ENCODE measurements at regions not wholly inside any gene's neighbourhood (a gene's known extent, or its start where the extent isn't known, plus 50 kb on each side); places are given as distances from the start of the nearest gene placed in this dataset.

DNA sequence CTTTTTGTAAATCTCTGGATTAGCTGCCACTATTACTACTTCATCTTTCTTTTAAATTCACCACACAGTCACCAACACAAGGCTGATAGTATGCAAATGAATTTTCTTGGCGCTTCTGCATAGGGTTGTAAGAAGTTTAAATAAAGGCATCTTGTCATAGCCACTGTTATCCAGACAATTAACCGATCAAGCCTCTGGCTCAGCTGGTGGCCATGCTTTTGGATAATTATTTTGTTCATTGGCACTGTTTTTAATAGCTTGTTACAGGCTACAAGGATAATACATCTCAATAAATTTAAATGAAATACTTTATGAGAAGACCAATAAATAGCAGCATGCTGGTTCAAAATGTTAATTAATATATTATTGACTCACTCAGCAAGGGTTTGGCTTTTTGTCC lies 1261.0 kb downstream of the FAM181B start:
- Mint-ChIP-seq H3K27ac (no peak overlapping the region), H3K36me3 (no peaks in the 10 kb centered on the region), H3K4me3 (no peak overlapping the region), H3K4me1 (no peaks in the 10 kb centered on the region), H3K9me3 (ENCODE audit: low read depth) (peaks cover 6% of the 10 kb centered on the region), H3K27me3 (no peaks in the 10 kb centered on the region)
- CTCF ChIA-PET = no interaction called here
- DNase-seq = no peak
- ATAC-seq = no peak

DNA sequence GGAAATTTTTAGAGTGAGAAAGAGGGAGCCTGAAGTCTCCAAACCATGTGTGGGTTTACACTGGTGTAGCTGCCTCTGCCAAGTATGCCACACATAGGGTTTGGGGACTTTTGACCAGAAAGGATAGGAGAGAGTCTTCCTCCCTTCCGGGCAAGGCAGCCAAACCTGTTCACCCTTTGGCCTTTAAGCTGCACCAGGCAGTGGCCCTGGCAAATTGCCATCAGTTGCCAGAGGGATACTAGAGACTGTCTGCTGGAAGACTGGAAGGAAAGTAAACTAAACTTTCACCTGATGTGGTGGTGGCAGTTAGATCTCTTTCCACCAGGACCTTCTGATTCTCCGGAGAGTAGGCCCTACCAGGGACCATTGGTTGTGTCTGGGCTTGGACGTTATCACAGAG lies 1263.2 kb downstream of the FAM181B start:
- no peak for ATAC-seq
- Mint-ChIP-seq H3K36me3 (no peaks in the 10 kb centered on the region), H3K4me3 (no peak overlapping the region), H3K27me3 (no peaks in the 10 kb centered on the region), H3K27ac (no peak overlapping the region), H3K9me3 (ENCODE audit: low read depth) (peaks cover 6% of the 10 kb centered on the region), H3K4me1 (no peaks in the 10 kb centered on the region)
- CTCF ChIA-PET = no interaction called here
- DNase-seq = no peak

DNA sequence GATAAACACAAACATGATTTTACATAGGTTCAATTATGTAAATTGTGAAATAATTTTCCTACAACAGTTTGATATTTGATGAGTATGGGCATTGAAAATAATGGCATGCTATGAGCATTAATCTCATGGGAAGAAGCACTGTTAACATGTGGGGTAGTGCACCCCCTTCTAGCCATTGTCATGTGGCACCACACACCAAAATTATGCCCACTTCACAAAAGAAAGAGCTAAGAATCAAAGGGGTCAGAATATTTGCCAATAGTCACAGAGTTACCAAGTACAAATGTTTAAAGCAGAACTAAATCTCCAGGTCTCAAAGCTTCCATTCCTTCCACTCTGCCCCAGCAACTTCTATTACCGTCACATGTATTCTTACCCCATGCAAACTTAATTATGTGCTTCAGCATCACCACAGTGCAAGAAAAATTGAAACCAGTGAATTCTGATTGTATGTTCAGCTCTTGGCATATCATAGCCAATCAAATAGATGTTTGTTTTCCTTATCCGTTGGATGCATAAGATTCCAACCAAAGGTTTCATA lies 1273.8 kb downstream of the FAM181B start:
- Mint-ChIP-seq H3K36me3 (no peaks in the 10 kb centered on the region), H3K4me1 (no peaks in the 10 kb centered on the region), H3K4me3 (no peak overlapping the region), H3K27ac (no peak overlapping the region), H3K9me3 (ENCODE audit: low read depth) (peaks cover 5% of the 10 kb centered on the region), H3K27me3 (no peaks in the 10 kb centered on the region)
- ATAC-seq (no peak), DNase-seq (no peak)
- CTCF ChIA-PET = no interaction called here

DNA sequence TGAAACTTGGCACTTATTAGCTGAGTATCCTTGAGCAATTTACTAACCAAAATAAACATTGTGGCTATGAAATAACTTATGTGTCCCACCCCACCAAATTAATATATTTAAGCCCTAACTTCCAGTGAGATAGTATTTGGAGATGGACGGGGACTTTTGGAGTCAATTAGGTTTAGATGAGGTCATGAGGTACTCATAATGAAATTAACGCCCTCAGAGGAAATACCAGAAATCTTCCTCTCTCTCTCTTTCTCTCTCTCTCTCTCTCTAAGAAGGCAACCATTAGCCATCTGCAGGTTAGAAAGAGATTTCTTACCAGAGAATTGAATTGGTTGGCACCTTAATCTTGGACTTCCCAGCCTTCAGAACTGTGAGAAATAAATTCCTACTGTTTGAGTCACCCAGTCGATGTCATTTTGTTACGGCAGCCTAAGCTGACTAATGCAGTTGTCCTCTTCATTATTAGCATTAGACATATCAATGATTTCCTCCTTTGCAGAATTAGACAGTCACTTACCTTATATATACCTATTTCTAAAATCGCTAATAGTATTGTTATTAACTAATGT lies 1284.0 kb downstream of the FAM181B start:
- Mint-ChIP-seq H3K4me3 (no peak overlapping the region), H3K27ac (no peak overlapping the region), H3K9me3 (ENCODE audit: low read depth) (peaks cover 12% of the 10 kb centered on the region), H3K4me1 (no peaks in the 10 kb centered on the region), H3K27me3 (no peaks in the 10 kb centered on the region), H3K36me3 (no peaks in the 10 kb centered on the region)
- DNase-seq (no peak), ATAC-seq (no peak)
- CTCF ChIA-PET = no interaction called here

DNA sequence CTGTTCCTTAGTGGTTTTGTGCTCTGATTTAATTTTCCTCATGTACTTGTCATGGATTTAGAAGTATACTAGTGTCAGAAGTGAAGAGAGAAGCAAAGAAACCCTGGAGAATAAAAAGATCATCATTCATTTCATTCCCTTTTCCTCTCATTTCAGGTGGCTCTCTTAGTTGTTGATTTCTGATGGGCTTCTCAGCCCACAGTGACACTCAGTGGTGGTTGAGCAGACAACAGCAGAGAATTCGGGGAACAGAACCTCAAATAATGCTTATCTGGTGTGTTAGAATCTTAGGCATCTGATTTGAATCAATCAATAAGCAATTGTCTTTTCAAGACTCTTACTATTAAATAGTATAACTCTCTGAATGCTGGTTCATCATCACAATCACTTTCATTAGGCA lies 1289.4 kb downstream of the FAM181B start:
- no peaks in the 10 kb centered on the region for H3K36me3 Mint-ChIP-seq
- H3K4me3 Mint-ChIP-seq = no peak overlapping the region
- no peak overlapping the region for H3K27ac Mint-ChIP-seq
- ATAC-seq = no peak
- CTCF ChIA-PET = no interaction called here
- no peak for DNase-seq
- H3K27me3 Mint-ChIP-seq = no peaks in the 10 kb centered on the region
- H3K9me3 Mint-ChIP-seq (ENCODE audit: low read depth) = peaks cover 4% of the 10 kb centered on the region
- no peaks in the 10 kb centered on the region for H3K4me1 Mint-ChIP-seq

DNA sequence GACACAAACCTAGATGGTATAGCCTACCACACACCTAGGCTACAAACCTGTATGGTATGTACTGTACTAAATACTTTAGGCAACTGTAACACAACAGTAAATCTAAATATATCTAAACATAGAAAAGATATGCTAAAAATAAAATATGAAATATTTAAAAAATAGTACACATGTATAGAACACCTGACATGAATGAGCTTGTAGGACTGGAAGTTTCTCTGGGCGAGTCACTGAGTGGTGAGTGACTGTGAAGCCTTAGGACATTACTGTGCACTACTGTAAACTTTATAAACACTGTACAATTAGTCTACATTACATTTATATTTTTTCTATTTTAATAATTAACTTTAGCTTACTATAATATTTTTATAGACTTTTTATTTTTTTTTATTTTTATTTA lies 1301.3 kb downstream of the FAM181B start:
- Mint-ChIP-seq H3K9me3 (ENCODE audit: low read depth) (peaks cover 7% of the 10 kb centered on the region), H3K27me3 (no peaks in the 10 kb centered on the region), H3K36me3 (no peaks in the 10 kb centered on the region), H3K27ac (no peak overlapping the region), H3K4me1 (no peaks in the 10 kb centered on the region), H3K4me3 (no peak overlapping the region)
- ATAC-seq (no peak), DNase-seq (no peak)
- CTCF ChIA-PET = no interaction called here

DNA sequence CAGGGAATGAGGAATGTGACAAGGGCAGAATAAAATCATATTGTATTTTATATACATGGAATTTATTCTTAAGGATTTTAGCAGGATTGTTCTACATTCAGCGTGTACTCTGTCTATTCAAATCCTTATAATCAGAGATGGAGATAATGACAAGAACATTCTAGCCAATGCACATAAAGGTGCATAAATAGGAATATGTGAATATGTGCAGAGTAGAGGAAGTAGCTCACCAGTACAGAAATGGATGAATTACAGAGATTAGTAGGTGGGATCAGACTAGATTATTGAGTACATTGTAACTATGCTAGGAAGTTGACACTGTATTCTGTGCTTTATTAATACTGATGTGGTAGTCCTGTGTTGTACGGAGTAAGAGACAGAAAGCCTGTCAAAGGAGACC lies 1308.8 kb downstream of the FAM181B start:
- Mint-ChIP-seq H3K9me3 (ENCODE audit: low read depth) (peaks cover 5% of the 10 kb centered on the region), H3K36me3 (no peaks in the 10 kb centered on the region), H3K4me3 (no peak overlapping the region), H3K27me3 (no peaks in the 10 kb centered on the region), H3K4me1 (no peaks in the 10 kb centered on the region), H3K27ac (no peak overlapping the region)
- DNase-seq (no peak), ATAC-seq (no peak)
- CTCF ChIA-PET = no interaction called here

DNA sequence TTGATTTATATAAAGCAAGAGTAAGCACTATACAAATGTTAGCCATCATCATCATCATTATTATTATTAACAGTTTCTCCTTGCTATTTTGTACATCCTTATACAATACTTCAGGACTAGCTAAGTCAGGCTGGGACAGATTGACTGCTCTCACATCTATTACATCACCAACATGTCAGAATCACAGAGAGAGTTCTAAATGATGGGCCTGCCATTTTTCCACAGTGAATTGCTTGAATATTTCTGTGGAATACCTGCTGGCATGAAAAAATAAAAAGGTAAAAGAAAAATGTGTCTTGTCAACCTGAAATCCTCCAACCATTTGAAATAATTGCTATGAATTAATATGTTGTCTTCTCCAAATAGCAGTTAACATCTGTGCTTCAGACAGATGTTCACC lies 1311.3 kb downstream of the FAM181B start:
- CTCF ChIA-PET = no interaction called here
- DNase-seq (no peak), ATAC-seq (no peak)
- Mint-ChIP-seq H3K36me3 (no peaks in the 10 kb centered on the region), H3K4me1 (no peaks in the 10 kb centered on the region), H3K9me3 (ENCODE audit: low read depth) (no peaks in the 10 kb centered on the region), H3K27ac (no peak overlapping the region), H3K4me3 (no peak overlapping the region), H3K27me3 (no peaks in the 10 kb centered on the region)

DNA sequence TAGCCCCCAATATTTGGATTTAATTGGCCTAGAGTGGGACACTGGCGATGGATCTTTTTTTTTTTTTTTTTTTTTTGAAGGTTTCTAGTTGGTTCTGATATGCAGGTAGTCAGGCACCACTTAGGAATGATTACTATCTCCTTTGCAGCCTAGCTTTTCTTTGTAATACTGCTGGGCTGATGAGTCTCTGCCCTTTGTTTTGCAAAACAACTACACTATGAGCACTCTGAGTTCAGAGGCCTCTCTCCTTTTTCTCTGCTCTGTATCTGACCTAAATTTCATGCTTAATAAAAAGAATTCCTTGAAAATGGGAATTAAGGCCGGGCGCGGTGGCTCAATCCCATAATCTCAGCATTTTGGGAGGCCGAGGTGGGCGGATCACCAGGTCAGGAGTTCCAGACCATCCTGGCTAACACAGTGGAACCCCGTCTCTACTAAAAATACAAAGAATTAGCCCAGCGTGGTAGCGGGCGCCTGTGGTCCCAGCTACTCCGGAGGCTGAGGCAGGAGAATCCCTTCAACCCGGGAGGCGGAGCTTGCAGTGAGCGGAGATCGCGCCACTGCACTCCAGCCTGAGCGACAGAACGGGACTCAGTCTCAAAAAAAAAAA lies 1312.3 kb downstream of the FAM181B start:
- ATAC-seq (no peak), DNase-seq (no peak)
- Mint-ChIP-seq H3K36me3 (no peaks in the 10 kb centered on the region), H3K27me3 (no peaks in the 10 kb centered on the region), H3K4me3 (no peak overlapping the region), H3K9me3 (ENCODE audit: low read depth) (no peaks in the 10 kb centered on the region), H3K27ac (no peak overlapping the region), H3K4me1 (no peaks in the 10 kb centered on the region)
- CTCF ChIA-PET = no interaction called here

DNA sequence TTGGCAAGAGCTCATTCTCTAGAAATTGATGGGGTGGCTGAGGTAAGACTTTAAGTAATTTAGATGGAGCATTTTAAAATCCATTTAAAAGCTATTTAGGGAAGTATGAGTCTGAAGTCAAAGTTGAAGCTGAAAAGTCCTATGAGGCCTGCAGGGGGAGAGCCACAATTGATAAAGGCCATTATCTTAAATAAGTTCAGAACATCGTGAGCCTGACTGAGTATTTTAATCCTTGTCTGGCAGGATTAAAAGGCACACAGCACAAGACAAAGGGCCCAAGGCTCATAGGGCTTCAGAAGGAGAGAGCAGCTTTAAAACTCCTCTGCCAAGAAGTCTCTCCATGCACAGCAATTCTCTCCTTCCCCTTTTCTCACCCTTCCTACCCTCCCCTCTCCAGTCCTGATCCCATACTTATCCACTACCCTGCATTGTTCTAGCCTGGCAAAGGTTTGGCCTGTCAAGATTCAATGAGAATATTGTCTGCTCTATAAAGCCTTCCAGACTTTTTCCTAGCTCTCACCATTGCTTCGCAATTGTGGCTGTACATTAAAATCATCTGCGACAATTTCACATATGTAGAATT lies 1312.9 kb downstream of the FAM181B start:
- ATAC-seq = no peak
- no peak overlapping the region for H3K27ac Mint-ChIP-seq
- no peaks in the 10 kb centered on the region for H3K9me3 Mint-ChIP-seq (ENCODE audit: low read depth)
- DNase-seq = no peak
- H3K4me1 Mint-ChIP-seq = no peaks in the 10 kb centered on the region
- CTCF ChIA-PET = no interaction called here
- no peaks in the 10 kb centered on the region for H3K36me3 Mint-ChIP-seq
- no peak overlapping the region for H3K4me3 Mint-ChIP-seq
- no peaks in the 10 kb centered on the region for H3K27me3 Mint-ChIP-seq

DNA sequence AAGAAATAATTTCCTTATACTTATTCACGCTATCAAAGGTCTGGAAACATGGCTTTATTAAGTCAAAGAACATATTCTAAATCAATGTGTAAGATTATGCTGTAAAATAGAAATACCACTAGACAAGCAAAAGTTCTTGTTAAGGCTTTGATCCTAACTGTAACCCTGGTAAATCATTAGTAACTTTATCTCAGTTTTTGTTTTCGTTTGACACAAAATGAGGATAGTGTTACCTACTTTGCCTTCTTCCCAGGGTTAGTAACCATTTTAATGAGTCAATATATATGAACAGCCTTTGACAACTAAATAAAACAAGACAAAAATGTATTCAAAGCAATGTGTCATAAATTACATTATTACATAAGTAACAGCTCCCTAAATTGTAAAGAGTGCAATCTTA lies 1336.3 kb downstream of the FAM181B start:
- Mint-ChIP-seq H3K4me1 (no peaks in the 10 kb centered on the region), H3K9me3 (ENCODE audit: low read depth) (peaks cover 4% of the 10 kb centered on the region), H3K27me3 (no peaks in the 10 kb centered on the region), H3K4me3 (no peak overlapping the region), H3K27ac (no peak overlapping the region), H3K36me3 (no peaks in the 10 kb centered on the region)
- no peak for ATAC-seq
- CTCF ChIA-PET = no interaction called here
- no peak for DNase-seq

DNA sequence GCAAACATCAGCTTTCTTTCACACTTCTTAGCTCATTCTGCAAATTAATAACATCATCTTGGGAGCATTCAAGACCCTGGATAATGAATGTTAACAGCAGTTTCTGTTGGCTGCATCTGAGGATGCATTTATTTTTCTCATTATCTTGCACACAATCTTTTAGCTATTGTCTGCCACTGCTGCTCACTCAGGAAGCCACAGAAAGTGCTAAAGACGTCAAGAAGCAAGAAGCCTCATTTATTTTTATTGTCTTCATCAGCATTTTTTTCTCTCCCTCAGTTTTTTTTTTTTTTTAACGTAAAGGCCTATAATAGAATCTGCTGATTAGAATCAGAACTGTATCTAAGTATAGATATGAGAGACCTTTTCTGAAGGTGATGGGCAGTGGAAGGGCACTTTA lies 1339.4 kb downstream of the FAM181B start:
- DNase-seq (no peak), ATAC-seq (no peak)
- Mint-ChIP-seq H3K4me1 (no peaks in the 10 kb centered on the region), H3K9me3 (ENCODE audit: low read depth) (peaks cover 4% of the 10 kb centered on the region), H3K27ac (no peak overlapping the region), H3K27me3 (no peaks in the 10 kb centered on the region), H3K4me3 (no peak overlapping the region), H3K36me3 (no peaks in the 10 kb centered on the region)
- CTCF ChIA-PET = no interaction called here

DNA sequence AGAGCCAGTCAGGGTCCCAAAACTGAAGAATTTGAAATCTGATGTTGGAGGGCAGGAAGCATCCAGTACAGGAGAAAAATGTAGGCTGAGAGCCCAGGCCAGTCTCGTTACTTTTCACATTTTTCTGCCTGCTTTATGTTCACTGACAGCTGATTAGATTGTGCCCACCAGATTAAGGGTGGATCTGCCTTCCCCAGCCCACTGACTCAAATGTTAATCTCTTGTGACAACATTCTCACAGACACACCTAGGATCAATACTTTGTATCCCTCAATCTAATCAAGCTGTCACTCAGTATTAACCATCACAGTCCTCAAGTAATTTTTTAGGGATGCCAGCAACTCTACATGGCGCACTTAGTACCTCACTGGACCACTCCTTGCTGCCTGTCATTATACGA lies 1345.3 kb downstream of the FAM181B start:
- Mint-ChIP-seq H3K4me1 (no peaks in the 10 kb centered on the region), H3K27me3 (no peaks in the 10 kb centered on the region), H3K27ac (no peak overlapping the region), H3K36me3 (no peaks in the 10 kb centered on the region), H3K4me3 (no peak overlapping the region), H3K9me3 (ENCODE audit: low read depth) (peaks cover 2% of the 10 kb centered on the region)
- DNase-seq (no peak), ATAC-seq (no peak)
- CTCF ChIA-PET = no interaction called here

DNA sequence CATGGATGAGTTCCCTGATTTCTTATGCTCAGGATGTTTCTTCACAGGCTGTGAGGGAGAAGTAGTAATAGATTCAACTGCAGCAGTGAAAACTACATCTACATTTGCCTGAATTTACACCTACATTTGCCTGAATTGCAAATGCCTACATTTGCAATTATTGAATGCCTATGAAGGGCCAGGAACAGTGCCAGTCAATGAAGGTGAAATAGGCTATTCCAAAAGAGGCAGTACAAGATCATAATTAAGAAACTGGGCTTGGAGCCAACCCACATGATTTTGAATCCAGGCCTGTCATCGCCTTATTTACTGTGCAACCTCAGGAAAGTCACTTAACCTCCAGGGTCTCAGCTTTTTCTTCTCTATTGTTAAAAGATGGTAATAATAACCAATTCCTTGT lies 1353.3 kb downstream of the FAM181B start:
- no peaks in the 10 kb centered on the region for H3K9me3 Mint-ChIP-seq (ENCODE audit: low read depth)
- DNase-seq (no peak), ATAC-seq (no peak)
- no peaks in the 10 kb centered on the region for H3K36me3 Mint-ChIP-seq
- CTCF ChIA-PET = no interaction called here
- no peak overlapping the region for H3K27ac Mint-ChIP-seq
- H3K27me3 Mint-ChIP-seq = no peaks in the 10 kb centered on the region
- no peak overlapping the region for H3K4me3 Mint-ChIP-seq
- no peaks in the 10 kb centered on the region for H3K4me1 Mint-ChIP-seq

All from activated CD8-positive, alpha-beta memory T cell treated with anti-CD3 and anti-CD28 coated beads, Interleukin-2, amount 10 ng/mL, durations not matched to agents 7 days and 5 days (primary cell).